A673 (cell line): ENCODE measurements at regions not wholly inside any gene's neighbourhood (a gene's known extent, or its start where the extent isn't known, plus 50 kb on each side); places are given as distances from the start of the nearest gene placed in this dataset.

Experiments used
- BruUV-seq: library from RNA; stranded (reverse); fragments of 400-500 nt; replicated peaks from 2 replicates; lab custom pipeline; 2021; lab: Mats Ljungman, UMichigan
- CTCF ChIA-PET: fragments of 300-600 bp; sonication (Branson Sonifier 250); formaldehyde crosslinking; loops from one replicate; lab custom pipeline; 2022; ENCODE audit warnings: antibody characterized with exemption; lab: Charles Lee
- POLR2A ChIA-PET: fragments of 300-600 bp; sonication (Branson Sonifier 250); formaldehyde crosslinking; loops from one replicate; lab custom pipeline; 2022; ENCODE audit warnings: antibody characterized with exemption; ENCODE audit not compliant: low non-redundant PET; lab: Charles Lee
- DNase-seq: peaks from one replicate; pipeline ENCODE4 v3.0.0-alpha.2; 2015; ENCODE audit warnings: low spot score
- H3K27ac ChIP-seq: fragments of 200-600 bp; sonication (generic); 2 replicates; pipeline ENCODE4 v1.5.1; 2016; ENCODE audit warnings: mixed run types, low read depth, mild to moderate bottlenecking, mixed read lengths, antibody characterized with exemption, low read length; ENCODE audit not compliant: poor library complexity, severe bottlenecking
- H3K27me3 ChIP-seq: fragments of 200-600 bp; sonication (generic); replicated peaks from 2 replicates; pipeline ENCODE4 v1.6.1; 2017; ENCODE audit warnings: mixed run types, low read depth, mild to moderate bottlenecking, mixed read lengths, antibody characterized with exemption, low read length; ENCODE audit not compliant: insufficient read depth, poor library complexity
- H3K36me3 ChIP-seq: fragments of 200-600 bp; sonication (generic); 2 replicates; pipeline ENCODE4 v1.6.1; 2016; ENCODE audit warnings: mixed run types, mild to moderate bottlenecking, mixed read lengths, antibody characterized with exemption, low read length; ENCODE audit not compliant: insufficient read depth, poor library complexity, severe bottlenecking
- H3K4me1 ChIP-seq: fragments of 200-600 bp; sonication (generic); 2 replicates; pipeline ENCODE4 v1.6.1; 2017; ENCODE audit warnings: mixed run types, mild to moderate bottlenecking, mixed read lengths, antibody characterized with exemption, low read length; ENCODE audit not compliant: insufficient read depth, poor library complexity, severe bottlenecking
- H3K4me3 ChIP-seq: fragments of 200-600 bp; sonication (generic); 2 replicates; pipeline ENCODE4 v1.5.1; 2016; ENCODE audit warnings: low read depth, mixed run types, mild to moderate bottlenecking, mixed read lengths, low read length; ENCODE audit not compliant: poor library complexity, severe bottlenecking
- H3K9me3 ChIP-seq: fragments of 200-600 bp; sonication (generic); 2 replicates; pipeline ENCODE4 v1.6.1; 2016; ENCODE audit warnings: mixed run types, low read depth, mild to moderate bottlenecking, mixed read lengths, antibody characterized with exemption, low read length; ENCODE audit not compliant: poor library complexity, severe bottlenecking
- EZH2 ChIP-seq: fragments of 200-600 bp; sonication (generic); IDR thresholded peaks from 2 replicates; pipeline ENCODE4 v1.6.1; 2017; ENCODE audit warnings: borderline replicate concordance, low read depth, mild to moderate bottlenecking, mixed read lengths, antibody characterized with exemption, low read length; ENCODE audit not compliant: poor library complexity, severe bottlenecking
- intact Hi-C: fragments of 100-400 bp; cut with micrococcal nuclease; formaldehyde crosslinking; loops from one replicate; pipeline ENCODE4 v1.10.0; 2022; ENCODE audit not compliant: unreplicated experiment
- TF ChIP-seq, protein P1 (sequence below): fragments of 300-800, 200-600 bp; sonication (generic); conservative IDR thresholded peaks from 2 replicates; pipeline ENCODE4 v1.5.1; 2017; ENCODE audit warnings: low read depth, mild to moderate bottlenecking, antibody characterized with exemption, low read length, moderate library complexity, mixed read lengths

DNA sequence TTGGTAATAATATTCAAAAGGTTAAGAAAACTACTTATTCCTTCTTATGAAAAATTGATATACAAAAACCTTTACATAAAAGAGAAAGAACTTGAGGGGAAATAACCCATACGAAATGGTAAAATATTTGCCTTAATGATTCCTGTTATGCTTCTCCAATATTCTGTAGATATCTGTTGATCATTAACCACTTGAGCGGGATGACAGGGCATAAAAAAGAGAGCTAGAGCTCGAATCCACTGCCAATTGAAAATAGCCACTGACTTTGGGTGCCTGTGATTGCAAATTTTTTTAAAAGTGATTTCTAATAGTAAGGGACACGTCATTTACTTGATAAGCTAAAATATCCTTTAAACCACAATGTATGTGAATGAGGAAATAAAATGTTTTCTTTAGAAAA lies 188.1 kb downstream of the MOXD1 start:
- no peaks in the 10 kb centered on the region for H3K9me3 ChIP-seq
- DNase-seq, result no peak
- ChIA-PET POLR2A (no interaction called here), CTCF (no interaction called here)
- no peaks in the 10 kb centered on the region for H3K36me3 ChIP-seq
- H3K27me3 ChIP-seq, result no peaks in the 10 kb centered on the region
- TF ChIP-seq EZH2, result no peak
- TF ChIP-seq, protein P1, sequence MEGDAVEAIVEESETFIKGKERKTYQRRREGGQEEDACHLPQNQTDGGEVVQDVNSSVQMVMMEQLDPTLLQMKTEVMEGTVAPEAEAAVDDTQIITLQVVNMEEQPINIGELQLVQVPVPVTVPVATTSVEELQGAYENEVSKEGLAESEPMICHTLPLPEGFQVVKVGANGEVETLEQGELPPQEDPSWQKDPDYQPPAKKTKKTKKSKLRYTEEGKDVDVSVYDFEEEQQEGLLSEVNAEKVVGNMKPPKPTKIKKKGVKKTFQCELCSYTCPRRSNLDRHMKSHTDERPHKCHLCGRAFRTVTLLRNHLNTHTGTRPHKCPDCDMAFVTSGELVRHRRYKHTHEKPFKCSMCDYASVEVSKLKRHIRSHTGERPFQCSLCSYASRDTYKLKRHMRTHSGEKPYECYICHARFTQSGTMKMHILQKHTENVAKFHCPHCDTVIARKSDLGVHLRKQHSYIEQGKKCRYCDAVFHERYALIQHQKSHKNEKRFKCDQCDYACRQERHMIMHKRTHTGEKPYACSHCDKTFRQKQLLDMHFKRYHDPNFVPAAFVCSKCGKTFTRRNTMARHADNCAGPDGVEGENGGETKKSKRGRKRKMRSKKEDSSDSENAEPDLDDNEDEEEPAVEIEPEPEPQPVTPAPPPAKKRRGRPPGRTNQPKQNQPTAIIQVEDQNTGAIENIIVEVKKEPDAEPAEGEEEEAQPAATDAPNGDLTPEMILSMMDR, result no peak
- BruUV-seq, result no TSS peak
- no peaks in the 10 kb centered on the region for H3K4me1 ChIP-seq
- H3K4me3 ChIP-seq, result no peak overlapping the region
- intact Hi-C loops, result loop anchor here (10.0 kb wide), 1 partner anchor 258 kb away; the partner anchor contains the start of gene CCN2
- H3K27ac ChIP-seq, result no peak overlapping the region

- H3K27ac ChIP-seq, result no peak overlapping the region
- no peaks in the 10 kb centered on the region for H3K9me3 ChIP-seq
- no peaks in the 10 kb centered on the region for H3K36me3 ChIP-seq
- H3K4me1 ChIP-seq, result no peaks in the 10 kb centered on the region
- no peak for DNase-seq
- intact Hi-C loops, result loop anchor here (10.0 kb wide), 1 partner anchor 256 kb away; the partner anchor contains the start of gene CCN2
- TF ChIP-seq EZH2, result no peak
- TF ChIP-seq, protein P1, result no peak
- no TSS peak for BruUV-seq
- no peak overlapping the region for H3K4me3 ChIP-seq
- ChIA-PET CTCF (no interaction called here), POLR2A (no interaction called here)
- H3K27me3 ChIP-seq, result no peaks in the 10 kb centered on the region
Measured at GRCh38 chr6:132210886-132211563, 190.2 kb downstream of the MOXD1 start.

GRCh38 chr6:132209351-132209750 lies 191.9 kb downstream of the MOXD1 start:
- H3K4me3 ChIP-seq, result no peak overlapping the region
- POLR2A ChIA-PET, result no interaction called here

More at GRCh38 chr6:132209351-132209750, 191.9 kb downstream of the MOXD1 start:
- Histone ChIP-seq H3K27me3 (no peaks in the 10 kb centered on the region), H3K27ac (no peak overlapping the region), H3K4me1 (no peaks in the 10 kb centered on the region), H3K36me3 (no peaks in the 10 kb centered on the region), H3K9me3 (no peaks in the 10 kb centered on the region)
- CTCF ChIA-PET, result no interaction called here
- no peak for TF ChIP-seq EZH2
- TF ChIP-seq, protein P1, result no peak
- intact Hi-C loops, result no loop called here
- no TSS peak for BruUV-seq
- DNase-seq, result no peak
